Adrenal gland (tissue), 5 donors: ENCODE measurements at regions not wholly inside any gene's neighbourhood (a gene's known extent, or its start where the extent isn't known, plus 50 kb on each side); places are given as distances from the start of the nearest gene placed in this dataset.

Source experiments
- CTCF ChIP-seq, 6 experiments: fragments of 450-650 bp in 4 of 6; fragments of 200-600 bp in 2 of 6; sonication (generic) in 1 of 6; IDR thresholded peaks; 1 replicate in 5 of 6; 2 replicates in 1 of 6; pipeline versions ENCODE4 v1.5.1 to v1.8.0; 2016 to 2021; ENCODE audit warnings: antibody characterized with exemption in 6 of 6, mild to moderate bottlenecking in 2 of 6, moderate library complexity in 1 of 6
- POLR2A ChIP-seq, 2 donors: fragments of 450-650 bp; IDR thresholded peaks; one replicate each; pipeline ENCODE4 v1.6.1; 2017; ENCODE audit warnings: antibody characterized with exemption in 2 of 2, mild to moderate bottlenecking in 2 of 2, moderate library complexity in 1 of 2
- donor health status: DM: no; HTN: no; CAD: no.

- no peak for TF ChIP-seq CTCF (IDR thresholded peaks at IDR 0.05)
- TF ChIP-seq POLR2A (IDR thresholded peaks at IDR 0.05), result no peak
Observed at GRCh38 chr10:36182179-36182566, 540.1 kb upstream of the FZD8 start.
